ENCODE measurements at regions not wholly inside any gene's neighbourhood (a gene's known extent, or its start where the extent isn't known, plus 50 kb on each side); places are given as distances from the start of the nearest gene placed in this dataset.

GRCh38 chr13:48151363-48152161 lies 56.7 kb upstream of the MED4 start:
- Histone ChIP-seq H3K36me3 (no peaks in the 10 kb centered on the region), H3K9me3 (no peaks in the 10 kb centered on the region), H3K27me3 (no peaks in the 10 kb centered on the region), H3K27ac (no peak overlapping the region), H3K4me1 (no peaks in the 10 kb centered on the region), H3K4me3 (no peak overlapping the region)
- 72% methylated on average over 5 of the region's 5 CpGs for WGBS (ENCODE audit: insufficient coverage, low coverage, low lambda C conversion rate, missing lambda C conversion rate)
- DNase-seq, result no peak
- ATAC-seq, result peak in 1 of 4 donors; percentile 37
- intact Hi-C loops (cut with DNase I), result no loop called here
- TF ChIP-seq CTCF (IDR thresholded peaks at IDR 0.05) (no peak), POLR2A (IDR thresholded peaks at IDR 0.05) (no peak)

GRCh38 chr13:48148454-48148853 lies 53.5 kb upstream of the MED4 start:
- Histone ChIP-seq H3K9me3 (no peaks in the 10 kb centered on the region), H3K36me3 (no peaks in the 10 kb centered on the region), H3K27me3 (no peaks in the 10 kb centered on the region), H3K4me3 (no peak overlapping the region), H3K27ac (no peak overlapping the region), H3K4me1 (no peaks in the 10 kb centered on the region)
- 61% methylated on average over 6 of the region's 6 CpGs for WGBS (ENCODE audit: insufficient coverage, low coverage, low lambda C conversion rate, missing lambda C conversion rate)
- intact Hi-C loops (cut with DNase I), result no loop called here
- TF ChIP-seq CTCF (IDR thresholded peaks at IDR 0.05) (no peak), POLR2A (IDR thresholded peaks at IDR 0.05) (no peak)
- DNase-seq (no peak), ATAC-seq (no peak)

- intact Hi-C loops (cut with DNase I), result no loop called here
These were observed 51.7 kb upstream of the MED4 start for GRCh38 chr13:48146636-48147035.

GRCh38 chr13:48146122-48146521 lies 51.2 kb upstream of the MED4 start:
- Histone ChIP-seq H3K27me3 (no peaks in the 10 kb centered on the region), H3K4me1 (no peaks in the 10 kb centered on the region), H3K27ac (no peak overlapping the region), H3K9me3 (no peaks in the 10 kb centered on the region), H3K4me3 (no peak overlapping the region), H3K36me3 (no peaks in the 10 kb centered on the region)
- ATAC-seq, result no peak
- DNase-seq, result no peak
- WGBS (ENCODE audit: insufficient coverage, low coverage, low lambda C conversion rate, missing lambda C conversion rate), result 100% methylated on average over 1 of the region's 1 CpG
- TF ChIP-seq POLR2A (IDR thresholded peaks at IDR 0.05) (no peak), CTCF (IDR thresholded peaks at IDR 0.05) (no peak)
- intact Hi-C loops (cut with DNase I), result no loop called here

More at GRCh38 chr13:48146636-48147035, 51.7 kb upstream of the MED4 start:
- Histone ChIP-seq H3K27ac (no peak overlapping the region), H3K9me3 (no peaks in the 10 kb centered on the region), H3K4me3 (no peak overlapping the region), H3K27me3 (no peaks in the 10 kb centered on the region), H3K4me1 (no peaks in the 10 kb centered on the region), H3K36me3 (no peaks in the 10 kb centered on the region)
- ATAC-seq (no peak), DNase-seq (no peak)
- TF ChIP-seq POLR2A (IDR thresholded peaks at IDR 0.05), result no peak
- no peak for TF ChIP-seq CTCF (IDR thresholded peaks at IDR 0.05)
- 100% methylated on average over 2 of the region's 2 CpGs for WGBS (ENCODE audit: insufficient coverage, low coverage, low lambda C conversion rate, missing lambda C conversion rate)
